ENCODE measurements at regions not wholly inside any gene's neighbourhood (a gene's known extent, or its start where the extent isn't known, plus 50 kb on each side); places are given as distances from the start of the nearest gene placed in this dataset.
"Not testable (repeated sequence)": the region's sequence is repeated elsewhere in the genome, so short reads cannot be mapped to it uniquely, and the experiment has no call there.

DNA sequence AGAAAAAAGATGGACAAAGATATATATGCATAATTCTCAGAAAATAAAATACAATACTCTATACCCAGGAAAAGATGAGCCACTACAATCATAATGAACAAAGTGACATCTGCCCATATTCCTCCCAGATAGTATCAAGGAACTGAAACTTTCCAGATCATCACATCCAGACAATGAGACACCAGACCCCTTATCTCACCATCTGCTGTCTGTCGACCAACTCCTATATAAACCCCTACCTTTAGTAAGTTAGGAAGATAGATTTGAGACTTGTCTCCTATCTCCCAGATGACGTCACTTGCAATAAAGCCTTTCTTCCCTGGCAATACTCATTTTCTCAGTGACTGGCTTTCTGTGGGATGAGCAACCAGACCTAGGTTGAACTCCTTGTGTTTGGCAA lies 1071.6 kb downstream of the PLOD2 start:
- ATAC-seq (no peak), DNase-seq (no peak)
- intact Hi-C loops (cut with DNase I), result no loop called here

DNA sequence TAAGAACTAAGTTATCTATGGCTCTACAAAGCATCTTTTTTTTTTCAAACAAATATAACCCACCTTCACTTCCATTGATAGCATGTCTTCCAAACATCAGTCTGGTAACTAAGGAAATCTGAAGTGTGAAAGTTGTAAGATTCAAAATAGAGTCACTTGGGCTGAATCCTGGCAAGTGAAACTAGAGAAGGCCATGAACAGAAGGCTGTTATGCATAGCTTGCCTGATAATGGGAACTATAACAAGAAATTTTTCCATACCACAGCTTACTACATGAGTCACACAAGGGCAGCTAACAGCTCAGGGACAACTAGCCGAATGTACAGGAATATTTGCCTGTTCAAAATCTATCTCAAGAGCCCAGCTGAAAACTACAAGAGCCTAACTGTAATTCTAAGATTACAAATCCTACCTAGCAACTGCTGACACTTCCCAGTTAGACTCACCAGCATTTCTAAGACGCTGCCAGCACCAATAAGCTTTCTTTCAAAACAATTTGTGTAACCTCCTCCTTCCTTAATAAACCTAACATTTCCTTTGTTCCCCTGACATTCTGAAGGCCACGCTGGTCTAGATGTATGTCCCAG lies 1066.5 kb downstream of the PLOD2 start:
- peak in 1 of 2 donors; percentile 19 for ATAC-seq
- intact Hi-C loops (cut with DNase I), result no loop called here
- no peak for DNase-seq

DNA sequence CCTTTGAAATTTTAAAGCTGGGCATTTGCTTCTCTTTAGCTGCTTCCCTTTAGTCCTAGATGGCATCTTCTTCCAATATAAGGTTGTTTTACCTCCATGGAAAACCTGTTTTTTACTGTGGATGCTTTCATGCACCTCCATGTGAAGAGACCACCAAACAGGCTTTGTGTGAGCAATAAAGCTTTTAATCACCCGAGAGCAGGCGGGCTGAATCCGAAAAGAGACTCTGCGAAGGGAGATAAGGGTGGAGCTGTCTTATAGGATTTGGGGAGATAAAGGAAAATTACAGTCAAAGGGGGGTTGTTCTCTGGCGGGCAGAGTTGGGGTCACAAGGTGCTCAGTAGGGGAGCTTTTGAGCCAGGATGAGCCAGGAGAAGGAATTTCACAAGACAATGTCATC lies 1049.8 kb downstream of the PLOD2 start:
- DNase-seq; ATAC-seq; intact Hi-C loops (cut with DNase I): not testable (repeated sequence)

DNA sequence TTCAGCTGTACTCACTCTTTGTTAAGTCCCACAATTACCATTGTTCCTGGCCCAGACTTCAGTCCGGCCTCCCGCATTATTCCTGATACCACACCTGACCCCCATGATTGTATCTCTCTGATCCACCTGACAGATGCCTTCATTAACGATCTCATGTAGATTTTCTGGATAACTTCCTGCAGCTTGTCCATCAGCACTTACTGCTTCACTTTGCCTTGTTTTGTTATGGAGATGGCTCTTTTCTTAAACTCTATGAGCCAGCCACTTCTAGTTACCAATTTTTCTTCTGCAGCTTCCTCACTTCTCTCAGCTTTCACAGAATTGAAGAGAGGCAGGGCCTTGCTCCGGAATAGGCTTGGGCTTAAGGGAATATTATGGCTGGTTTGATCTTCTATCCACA lies 1044.2 kb downstream of the PLOD2 start:
- ATAC-seq, result no peak
- intact Hi-C loops (cut with DNase I), result no loop called here
- no peak for DNase-seq

DNA sequence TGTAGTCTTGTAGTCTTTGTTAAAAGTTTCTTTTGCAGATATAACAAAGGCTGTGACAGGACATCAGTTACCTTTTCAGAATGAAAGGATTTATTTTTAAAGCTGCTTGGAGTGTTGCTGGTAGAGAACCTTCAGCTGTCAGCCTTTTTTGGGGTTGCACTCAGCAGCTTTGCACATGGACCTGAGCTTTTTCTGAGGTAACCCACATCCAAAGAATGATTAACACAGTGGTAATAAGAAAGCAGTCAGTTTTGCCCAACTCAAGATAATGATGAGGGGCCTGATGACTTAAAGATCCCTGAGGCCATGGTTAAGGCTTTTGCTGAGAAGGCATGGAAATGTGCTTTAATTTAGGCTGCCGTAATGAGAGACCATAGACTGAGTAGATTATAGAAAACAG lies 1042.7 kb downstream of the PLOD2 start:
- no peak for DNase-seq
- no peak for ATAC-seq
- intact Hi-C loops (cut with DNase I), result no loop called here

DNA sequence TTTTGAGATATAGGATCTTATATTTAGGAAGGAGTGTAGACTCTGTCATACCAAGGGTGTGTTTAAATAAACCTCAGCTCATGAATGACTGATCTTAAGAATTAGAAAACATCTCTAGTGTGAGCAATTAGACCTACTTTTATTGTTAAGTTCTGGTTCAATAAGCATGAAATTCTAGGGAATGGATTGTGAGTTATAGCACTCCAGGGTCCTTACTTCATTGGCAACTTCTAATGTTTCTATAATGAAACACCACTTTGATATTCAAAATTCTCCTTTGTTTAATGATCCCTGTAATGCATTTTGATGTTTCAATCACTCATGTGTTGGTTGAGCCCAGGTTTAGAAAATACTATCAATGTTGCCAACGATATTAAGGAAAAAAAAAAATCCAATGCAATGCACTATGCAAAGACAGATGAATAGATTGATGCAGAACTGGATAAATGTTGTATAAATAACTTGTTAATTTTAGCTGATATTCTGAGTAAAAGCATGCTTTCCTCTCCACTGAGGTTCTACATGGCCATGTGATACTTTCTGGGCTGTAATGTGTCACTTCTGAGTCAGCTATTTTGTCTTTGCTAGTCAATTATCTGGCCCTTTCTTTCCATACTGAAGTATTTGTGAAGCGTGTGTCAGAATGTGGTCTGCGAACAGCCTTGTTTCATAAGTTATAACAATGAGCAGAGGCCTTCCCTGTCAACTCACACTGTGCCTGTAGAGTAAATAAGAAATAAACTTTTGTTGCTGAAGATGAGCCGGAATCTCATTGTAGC lies 1035.9 kb downstream of the PLOD2 start:
- ATAC-seq, result no peak
- intact Hi-C loops (cut with DNase I), result no loop called here
- no peak for DNase-seq

DNA sequence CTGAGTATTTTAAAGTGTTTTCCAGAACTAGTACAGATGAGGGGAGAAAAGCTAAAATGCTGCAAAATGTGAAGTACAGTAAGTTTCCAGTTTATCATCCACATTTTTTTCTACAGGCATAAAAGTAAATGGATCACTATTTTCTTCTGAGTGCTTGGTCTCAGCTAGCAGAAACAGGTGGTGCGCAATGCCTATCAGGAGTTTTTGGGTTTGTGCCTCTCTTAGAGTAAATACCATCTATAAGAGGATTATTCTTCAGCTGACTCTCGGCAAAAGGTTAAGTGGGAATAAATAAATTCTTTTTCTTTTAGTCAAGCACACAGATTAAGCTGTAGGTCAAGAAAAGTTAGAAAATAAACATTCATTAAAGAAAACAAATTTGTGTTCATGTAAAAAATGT lies 1027.7 kb downstream of the PLOD2 start:
- DNase-seq (no peak), ATAC-seq (no peak)
- intact Hi-C loops (cut with DNase I), result no loop called here

DNA sequence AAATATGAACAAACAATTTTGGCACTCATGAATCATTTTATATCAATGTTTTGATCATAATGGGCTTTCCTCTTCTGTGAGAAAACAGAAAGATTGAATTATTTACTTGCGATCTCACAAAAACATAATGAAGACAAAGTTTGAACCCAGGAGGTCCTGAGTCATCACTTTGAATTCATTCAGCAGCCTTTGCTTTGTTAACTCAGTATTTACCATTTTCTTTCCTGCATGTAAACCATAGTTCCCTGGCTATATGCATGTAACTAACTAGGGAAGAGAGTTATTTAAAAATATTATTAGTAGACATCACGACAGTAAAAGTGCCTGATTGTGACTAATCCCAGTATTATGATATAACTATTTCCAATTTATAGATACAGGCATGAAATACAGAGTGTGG lies 1026.2 kb downstream of the PLOD2 start:
- intact Hi-C loops (cut with DNase I), result no loop called here
- DNase-seq, result no peak
- no peak for ATAC-seq

DNA sequence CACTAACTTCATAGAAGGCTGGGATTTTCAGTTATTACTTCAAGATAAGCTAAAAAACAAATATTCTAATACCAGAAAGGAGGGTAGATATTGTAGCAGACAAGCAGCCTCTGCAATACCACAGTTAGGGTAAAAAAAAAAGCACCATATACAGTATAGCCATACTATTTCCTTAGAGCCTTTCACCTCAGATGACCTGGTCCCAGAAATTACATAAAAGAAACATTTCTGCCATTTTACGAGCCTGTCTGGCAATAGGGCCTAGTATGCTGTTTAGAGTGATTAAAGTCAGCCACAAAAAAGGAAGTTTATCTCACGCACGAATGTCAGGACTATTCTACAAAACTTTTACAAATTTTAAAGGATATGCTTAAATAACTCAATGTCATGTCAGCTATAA lies 1016.6 kb downstream of the PLOD2 start:
- intact Hi-C loops (cut with DNase I), result no loop called here

DNA sequence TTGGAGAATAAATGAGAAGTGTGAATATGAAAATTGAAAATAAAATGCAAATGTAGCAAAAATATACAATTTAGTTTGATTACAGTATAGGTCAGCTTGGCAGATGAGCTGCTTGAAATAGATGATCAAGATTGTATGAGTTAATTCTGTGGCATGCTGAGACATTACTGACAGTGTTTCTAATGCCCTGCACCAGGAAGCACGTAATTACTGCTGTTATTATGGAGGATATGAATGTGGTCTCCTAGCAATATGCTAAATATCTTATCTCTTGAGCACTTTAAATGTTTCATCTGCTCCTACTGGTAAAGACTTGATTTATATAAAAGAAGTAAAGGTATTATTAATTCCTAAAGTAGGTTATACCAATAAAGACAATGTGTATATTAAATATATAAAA lies 1015.5 kb downstream of the PLOD2 start:
- ATAC-seq (no peak), DNase-seq (no peak)
- intact Hi-C loops (cut with DNase I), result no loop called here

More for the DNA sequence above, 1016.6 kb downstream of the PLOD2 start:
- no peak for ATAC-seq
- no peak for DNase-seq

DNA sequence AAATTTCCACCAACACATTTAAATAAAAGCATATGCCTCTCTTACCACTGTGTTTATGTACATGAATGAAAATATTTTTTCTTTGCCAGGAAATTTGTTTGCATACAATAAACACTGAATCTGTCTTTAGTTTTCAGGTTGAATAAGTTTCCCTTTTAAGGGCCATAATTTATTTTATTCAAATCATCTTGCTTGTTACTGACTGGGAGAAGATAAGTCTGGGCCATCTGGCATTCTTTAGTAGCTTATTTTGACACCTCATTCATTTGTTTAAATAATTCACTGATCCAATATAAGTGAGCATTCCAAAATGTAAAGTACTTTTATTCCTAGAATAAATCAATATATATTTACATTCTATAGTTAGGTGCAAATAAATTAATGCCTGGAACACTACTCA lies 1001.3 kb downstream of the PLOD2 start:
- ATAC-seq (no peak), DNase-seq (no peak)
- intact Hi-C loops (cut with DNase I), result no loop called here

DNA sequence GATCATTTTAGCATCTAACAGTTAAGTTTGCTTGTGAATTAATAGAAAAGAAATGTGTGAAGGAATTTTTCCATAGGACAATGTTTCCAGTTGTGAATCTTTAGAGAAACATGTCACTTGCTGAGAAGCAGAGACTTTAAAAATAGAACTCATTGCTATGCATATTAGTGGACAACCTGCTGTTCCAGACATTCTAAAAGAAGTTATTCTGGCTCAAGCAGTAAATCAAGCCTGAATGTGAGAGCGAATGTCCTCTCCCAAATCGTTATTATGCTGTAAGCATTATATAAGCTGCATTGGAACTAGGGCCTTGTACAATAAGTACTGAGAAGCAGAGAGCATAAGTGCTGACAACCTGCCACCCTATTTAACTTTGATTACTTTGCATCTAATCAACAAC lies 990.9 kb downstream of the PLOD2 start:
- no peak for ATAC-seq
- DNase-seq, result no peak
- intact Hi-C loops (cut with DNase I), result no loop called here

DNA sequence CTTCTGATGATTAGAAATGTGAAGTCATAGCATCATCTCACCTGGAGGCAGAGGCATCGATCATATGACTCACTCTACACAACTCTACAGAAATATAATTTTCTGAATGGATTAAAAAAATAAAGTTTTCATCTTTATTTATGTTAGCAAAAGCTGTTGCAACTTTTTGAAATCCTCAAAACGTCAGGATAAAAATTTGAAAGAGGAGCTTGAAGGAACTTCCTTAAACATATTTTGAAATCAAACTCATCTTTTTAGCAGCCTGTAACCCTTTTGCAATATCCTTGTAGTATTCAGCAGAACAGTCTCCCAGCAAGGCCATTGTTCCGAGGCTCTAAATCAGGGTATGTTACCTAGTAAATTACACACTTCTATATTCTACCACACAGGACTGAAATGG lies 985.4 kb downstream of the PLOD2 start:
- DNase-seq (no peak), ATAC-seq (no peak)
- intact Hi-C loops (cut with DNase I), result no loop called here

DNA sequence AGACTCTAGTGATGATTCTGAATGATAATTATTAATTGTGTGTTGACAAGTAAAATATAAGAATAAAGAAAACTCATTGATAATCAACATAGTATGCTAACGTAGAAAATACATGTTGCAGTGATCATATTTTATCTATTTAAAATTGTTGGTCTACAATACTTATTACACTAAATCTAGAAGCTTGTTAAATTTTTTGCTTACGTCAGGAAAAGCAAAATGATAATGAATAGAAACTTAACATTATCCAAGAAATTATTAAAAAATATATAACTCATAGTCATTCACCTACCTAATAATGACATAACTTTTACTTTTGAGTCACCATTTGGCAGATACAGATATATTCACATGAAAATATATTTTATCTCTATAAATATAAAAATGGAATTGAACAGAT lies 984.1 kb downstream of the PLOD2 start:
- ATAC-seq, result no peak
- no peak for DNase-seq
- intact Hi-C loops (cut with DNase I), result no loop called here

DNA sequence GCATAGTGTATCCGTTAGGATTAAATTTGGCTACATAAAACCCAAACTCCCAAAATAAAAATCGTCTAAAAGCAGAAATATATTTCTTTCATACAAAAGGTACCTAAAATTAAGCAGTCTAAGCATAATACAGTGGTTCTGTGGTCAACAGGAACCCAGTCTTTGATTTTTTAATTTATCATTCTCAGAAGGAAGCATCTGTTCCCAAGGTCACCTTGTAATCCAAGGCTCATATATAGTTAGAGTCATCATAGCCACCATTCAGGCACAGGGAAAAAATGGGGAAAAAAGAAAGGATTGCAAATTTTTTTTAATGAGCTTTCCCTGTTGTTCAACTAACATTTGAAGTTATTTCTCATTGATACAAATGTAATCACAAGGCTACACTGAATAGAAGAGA lies 983.2 kb downstream of the PLOD2 start:
- intact Hi-C loops (cut with DNase I), result no loop called here

DNA sequence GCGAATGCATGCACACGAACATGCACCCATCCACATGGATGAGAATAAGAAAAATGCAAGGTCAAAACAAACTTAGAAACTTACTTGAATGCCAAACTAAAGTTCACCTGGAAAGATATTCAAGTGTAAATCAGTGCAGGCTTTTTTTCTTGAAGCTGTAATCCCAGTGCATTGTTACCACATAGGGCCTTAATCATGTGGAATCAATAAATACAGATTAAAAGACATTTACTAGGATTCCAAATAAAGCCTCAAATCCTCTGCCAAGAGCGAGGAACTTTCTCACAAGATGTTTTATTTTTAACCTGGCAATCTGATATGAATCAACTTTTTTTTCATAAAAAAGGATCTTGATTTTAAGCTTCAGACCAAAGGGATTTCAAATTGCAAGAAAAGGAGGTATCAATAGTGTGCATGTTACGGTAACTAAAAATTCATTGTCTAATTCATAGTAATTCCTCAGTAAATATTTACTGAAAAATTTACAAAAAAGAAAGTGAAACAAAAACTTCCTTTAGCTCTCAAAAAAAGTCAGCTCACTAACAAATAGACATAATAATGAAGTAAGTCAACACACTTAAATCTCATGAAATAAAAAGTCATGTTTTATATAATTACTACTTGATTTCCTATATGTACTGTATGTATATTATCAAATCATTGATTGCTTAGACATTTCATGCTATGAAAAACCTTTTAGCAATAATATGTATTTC lies 978.6 kb downstream of the PLOD2 start:
- ATAC-seq, result no peak
- intact Hi-C loops (cut with DNase I), result no loop called here

More for the DNA sequence above, 983.2 kb downstream of the PLOD2 start:
- DNase-seq, result no peak
- no peak for ATAC-seq

DNA sequence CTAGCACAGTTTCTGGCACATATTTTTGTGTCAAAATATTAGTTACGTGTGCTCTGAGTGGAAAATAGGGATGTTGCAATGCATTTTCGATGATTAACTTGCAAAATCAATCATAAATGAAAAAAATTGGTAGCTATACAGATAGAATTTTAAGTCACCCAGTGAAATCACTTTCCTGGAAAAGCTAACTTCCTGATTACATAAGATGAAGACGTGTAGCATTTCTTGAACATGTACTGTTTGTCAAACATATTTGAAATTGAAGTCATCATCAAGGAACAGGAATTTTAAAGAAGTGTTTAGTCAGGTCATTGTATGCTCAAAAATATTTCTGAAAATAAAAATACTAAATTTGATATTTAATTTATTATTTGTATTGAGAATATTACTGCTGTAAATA lies 977.7 kb downstream of the PLOD2 start:
- intact Hi-C loops (cut with DNase I), result no loop called here
- DNase-seq (no peak), ATAC-seq (no peak)

More for the DNA sequence above, 978.6 kb downstream of the PLOD2 start:
- no peak for DNase-seq

DNA sequence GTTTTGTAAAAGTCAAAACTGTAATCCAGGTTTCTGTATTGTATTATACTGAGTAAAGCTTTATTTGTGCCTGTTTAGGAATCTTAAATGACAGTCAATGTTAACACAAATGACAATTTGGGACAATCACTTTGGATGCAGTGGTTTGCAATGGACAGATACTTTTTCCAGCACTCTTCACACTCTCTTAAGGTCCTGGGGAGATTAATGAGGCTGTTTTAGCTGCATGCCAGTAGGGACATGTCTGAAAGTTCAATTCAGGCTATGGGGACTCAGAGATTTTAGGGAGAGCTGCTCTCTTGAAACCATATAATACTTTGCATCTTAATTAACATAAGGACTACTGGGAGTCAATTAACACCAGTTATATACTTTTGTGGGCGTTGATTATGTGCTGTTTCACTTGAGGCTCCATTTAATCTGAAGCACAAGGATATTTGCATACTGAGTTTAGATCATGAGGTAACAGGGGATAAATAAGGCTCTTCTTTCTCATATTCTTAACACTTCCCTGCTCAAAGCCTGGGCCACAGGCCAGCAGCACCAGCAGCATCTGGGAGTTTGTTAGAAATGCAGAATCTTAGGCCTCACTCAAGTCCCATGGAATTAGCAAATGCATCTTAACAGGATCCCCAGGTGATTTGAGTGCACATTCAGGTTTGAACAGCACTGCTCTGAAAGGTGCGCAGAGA lies 972.8 kb downstream of the PLOD2 start:
- ATAC-seq, result no peak
- intact Hi-C loops (cut with DNase I), result no loop called here
- no peak for DNase-seq

DNA sequence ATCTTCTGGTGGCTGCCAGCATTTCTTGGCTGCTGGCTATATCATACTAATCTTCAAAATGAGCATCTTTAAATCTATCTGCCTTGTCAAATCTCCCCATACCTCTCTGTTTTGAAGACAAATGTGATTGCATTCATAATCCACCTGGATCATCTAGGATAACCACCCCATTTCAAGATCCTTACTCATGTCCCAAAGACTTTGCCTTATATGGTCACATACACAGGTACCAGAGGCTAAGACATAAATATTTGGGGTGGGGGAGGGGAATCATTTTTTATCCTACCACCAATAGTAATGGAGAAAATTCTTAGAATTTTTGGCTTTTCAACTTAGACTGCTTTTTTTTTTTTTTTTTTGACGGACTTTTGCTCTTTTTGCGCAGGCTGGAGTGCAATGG lies 970.8 kb downstream of the PLOD2 start:
- intact Hi-C loops (cut with DNase I), result no loop called here
- ATAC-seq (no peak), DNase-seq (no peak)

DNA sequence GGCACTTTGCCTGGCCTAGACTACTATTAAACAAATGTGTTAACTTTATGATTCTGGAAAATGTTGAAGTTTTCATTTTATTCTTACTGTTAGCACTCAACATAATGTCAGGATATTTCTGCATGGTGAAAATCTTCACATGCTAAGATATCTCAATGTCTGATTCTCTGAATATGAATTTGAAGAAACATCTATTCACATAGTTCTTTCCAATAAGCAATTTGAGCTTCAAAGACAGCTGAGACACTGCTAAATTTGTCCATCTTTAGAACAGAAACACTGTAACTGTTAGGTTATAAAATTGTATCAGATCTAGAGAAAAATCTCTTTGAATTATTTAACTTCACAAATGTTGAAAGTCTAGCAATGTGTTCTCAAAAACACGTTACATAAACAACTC lies 970.2 kb downstream of the PLOD2 start:
- DNase-seq (no peak), ATAC-seq (no peak)
- intact Hi-C loops (cut with DNase I), result no loop called here

All from left cardiac atrium (tissue), 4 donors.